ENCODE measurements at regions not wholly inside any gene's neighbourhood (a gene's known extent, or its start where the extent isn't known, plus 50 kb on each side); places are given as distances from the start of the nearest gene placed in this dataset.

GRCh38 chr5:156096259-156096658, 230.7 kb upstream of the SGCD start:
- TF ChIP-seq EZH2phosphoT487 (conservative IDR thresholded peaks at IDR 0.05; ENCODE audit: low read length) (no peak), CTCF (IDR thresholded peaks at IDR 0.05; ENCODE audit: insufficient read depth, low read length, poor library complexity, severe bottlenecking) (no peak)
